ENCODE measurements at regions not wholly inside any gene's neighbourhood (a gene's known extent, or its start where the extent isn't known, plus 50 kb on each side); places are given as distances from the start of the nearest gene placed in this dataset.
"Not testable (repeated sequence)": the region's sequence is repeated elsewhere in the genome, so short reads cannot be mapped to it uniquely, and the experiment has no call there.

DNA sequence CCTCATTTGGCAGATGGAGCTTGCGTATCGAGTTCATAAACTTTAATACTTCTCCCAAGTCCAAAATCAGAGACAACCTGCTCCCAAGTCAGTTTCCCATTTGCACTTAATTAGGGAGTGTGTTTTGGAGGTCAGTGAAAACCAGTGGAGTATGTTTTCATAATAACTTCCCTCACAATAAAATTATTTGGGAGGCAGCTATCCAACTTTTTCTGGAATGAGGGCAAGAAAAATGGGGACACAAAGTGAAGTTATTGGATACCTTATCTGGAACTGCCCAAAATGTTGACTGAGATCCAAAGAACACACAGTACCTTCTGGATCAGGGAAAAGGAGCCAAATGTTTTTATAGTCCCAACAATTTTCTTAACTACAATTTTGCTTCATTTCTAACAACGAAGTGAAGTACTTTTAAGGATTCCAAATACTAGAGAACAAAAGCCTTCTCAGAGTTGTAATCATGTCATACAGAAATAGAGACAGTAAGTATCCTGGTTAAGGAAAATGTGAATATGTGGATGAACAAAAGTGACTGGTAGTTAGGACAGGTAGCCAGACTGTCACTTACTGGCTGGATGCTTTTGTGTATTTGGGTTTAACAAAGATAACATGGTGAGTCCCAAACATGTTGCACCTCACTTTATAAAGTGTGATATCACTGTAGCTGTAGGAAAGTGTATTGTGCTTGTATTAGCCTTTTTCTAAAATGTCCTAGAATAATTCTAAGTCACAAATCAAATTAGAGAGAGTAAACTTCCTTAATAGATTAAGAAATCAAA, 325.0 kb downstream of the HLX start:
- DNase-seq, result no peak

GRCh38 chr1:221206076-221206475, 326.8 kb downstream of the HLX start:
- no peak for DNase-seq

DNA sequence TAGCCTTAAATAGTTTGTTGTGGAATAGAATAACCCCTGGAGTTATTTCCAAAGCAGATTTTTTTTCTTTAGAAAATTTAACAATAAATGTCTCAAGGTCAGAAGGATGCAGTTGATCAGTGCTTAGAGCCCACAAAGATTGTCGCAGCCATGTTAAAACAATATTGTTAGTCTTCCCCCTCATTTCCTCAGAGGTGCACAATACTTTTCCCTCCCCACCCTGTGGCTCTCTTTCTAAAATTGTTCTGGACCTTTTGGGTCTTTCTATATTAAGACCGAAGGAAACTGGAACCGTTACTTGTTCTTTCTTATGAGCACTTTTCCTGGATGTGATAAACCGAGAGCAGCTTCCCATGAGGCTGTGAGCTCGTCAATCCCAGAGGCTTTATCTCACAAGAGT, 333.7 kb downstream of the HLX start:
- DNase-seq, result no peak

GRCh38 chr1:221217029-221217428, 337.8 kb downstream of the HLX start:
- no peak for DNase-seq

DNA sequence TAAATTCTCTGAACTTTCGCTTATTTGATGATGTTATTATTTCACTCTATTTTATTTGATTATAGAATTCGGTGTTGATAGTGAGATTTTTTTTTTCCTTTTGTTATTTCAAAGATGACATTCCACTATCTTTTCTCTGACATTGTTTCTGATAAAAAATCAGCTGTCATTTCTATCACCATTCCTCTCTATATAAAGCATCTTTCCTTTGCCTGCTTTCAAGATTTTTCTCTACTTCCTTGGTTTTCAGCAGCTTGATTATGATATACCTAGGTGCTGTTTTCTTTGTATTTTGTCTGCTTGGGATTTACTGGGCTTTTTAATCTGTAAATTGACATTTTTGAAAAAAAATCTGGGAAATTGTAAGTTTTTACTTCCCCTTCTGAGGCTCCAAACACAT, 344.0 kb downstream of the HLX start:
- DNase-seq, result no peak

- DNase-seq, result no peak
Measured at GRCh38 chr1:221227460-221227859, 348.2 kb downstream of the HLX start.

DNA sequence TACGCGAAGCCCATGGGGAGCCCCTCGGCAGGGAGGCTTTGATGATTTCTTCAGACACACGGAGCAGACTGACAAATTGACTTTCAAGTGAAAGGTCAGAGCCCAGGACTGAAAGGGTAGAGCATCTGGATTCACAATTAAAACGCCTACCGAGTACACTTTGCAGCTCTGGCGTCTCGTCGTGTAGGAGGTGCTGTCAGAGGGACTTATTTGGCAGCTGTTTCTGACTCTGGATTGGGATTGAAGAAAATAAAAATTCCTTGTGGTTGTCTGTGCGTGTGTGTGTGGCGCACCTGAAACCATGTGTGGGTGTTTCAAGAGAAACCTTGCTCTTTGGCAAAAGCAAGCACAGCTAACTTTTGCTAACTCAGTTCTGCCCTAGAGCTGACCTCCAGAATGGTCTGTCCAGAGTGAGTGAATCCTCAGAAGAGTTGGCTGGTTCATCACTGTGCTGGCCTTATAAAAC, 348.7 kb downstream of the HLX start:
- no peak for DNase-seq

DNA sequence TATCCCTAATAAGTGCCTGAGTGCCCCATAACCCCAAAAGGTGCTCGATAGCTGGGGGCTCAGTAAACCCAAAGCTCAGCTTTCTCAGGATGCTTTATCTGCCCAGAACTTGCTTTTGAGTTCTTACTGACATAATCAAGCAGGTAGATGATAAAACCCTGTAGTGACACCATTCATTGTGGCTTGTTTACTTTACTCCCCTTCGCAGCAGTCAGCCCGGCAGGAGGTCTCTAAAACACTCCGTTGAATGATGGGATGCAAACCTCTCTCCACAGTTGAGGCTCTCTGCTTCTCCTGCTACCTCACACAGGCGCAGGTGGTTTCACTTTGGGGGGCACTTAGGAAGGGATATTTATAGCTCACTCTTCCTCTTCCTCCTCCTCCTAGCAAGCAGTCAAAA, 349.4 kb downstream of the HLX start:
- no peak for DNase-seq

GRCh38 chr1:221230605-221231004, 351.4 kb downstream of the HLX start:
- DNase-seq, result no peak

DNA sequence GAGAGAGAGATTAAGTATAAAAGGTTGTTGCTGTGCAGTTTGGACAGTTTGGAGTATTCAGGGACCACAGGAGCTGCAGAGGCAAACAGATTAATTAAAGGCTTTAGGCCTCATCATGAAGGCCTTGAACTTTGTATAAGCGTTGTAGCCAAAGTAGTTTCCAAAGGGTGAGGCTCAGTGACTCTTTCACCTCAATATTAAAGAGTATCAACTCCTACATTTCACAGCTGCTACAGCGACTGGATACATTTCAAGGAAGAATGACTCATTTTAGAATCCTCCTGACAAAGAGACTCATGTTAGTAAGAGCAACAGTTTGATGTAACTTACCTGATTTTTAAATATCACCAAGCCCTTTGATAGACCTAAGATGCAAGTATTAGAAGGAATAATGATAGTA, 355.5 kb downstream of the HLX start:
- no peak for DNase-seq

DNA sequence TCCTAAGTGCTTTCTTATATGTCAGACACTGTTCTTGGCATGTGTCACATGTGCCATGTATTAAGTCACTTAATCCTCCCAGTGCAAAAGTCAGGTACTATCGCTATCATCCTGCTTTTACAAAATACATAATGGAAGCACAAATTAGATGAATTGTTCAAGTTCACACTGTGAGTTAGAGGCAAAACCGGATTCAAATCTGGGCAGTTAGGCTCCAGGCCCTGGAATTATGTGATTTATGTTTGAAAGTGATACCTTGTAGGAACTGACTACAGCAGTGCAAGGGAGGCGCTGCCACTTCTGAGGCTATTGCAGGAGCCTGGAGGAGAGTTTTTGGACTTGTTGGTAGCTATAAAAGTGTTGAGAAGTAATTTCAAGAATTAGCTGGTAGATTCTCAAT, 358.3 kb downstream of the HLX start:
- no peak for DNase-seq

DNA sequence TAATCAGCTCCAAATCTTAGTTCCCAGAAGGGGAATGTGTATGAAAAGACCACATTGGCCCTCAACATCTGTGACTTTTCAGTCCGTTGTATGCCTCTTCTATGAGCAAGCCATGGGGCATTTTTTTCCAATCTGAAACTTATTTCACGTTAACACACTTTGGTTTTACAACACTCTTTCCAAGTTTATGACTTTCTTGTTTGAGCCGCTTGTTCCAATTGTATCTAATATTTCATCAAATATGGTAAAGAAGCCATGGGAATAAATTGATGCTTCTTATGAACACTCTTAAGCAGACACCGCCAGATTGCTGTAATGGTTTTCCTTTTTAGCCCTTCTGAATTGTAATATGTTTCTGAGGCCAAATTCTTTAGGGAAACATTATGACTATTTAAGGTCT, 359.9 kb downstream of the HLX start:
- no peak for DNase-seq

DNA sequence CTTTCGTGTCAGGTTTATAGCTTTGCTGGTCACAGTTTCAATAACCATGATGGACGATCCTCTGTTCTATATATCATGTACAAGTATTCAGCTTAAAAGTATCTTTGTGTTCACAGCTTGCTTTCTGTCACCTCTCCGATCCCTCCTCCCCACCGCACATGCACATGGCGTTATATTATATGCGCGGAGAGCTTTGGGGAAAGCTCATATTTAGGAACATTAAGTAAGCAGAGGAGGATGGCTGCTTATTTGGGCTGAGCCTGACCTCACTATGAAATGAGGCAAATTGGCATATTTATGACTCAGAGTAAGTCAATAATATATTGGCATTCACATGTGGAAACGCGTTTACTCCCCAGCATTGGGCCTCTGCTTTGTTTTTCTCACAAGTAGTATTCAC, 360.5 kb downstream of the HLX start:
- DNase-seq, result no peak

- DNase-seq, result no peak
Measured at GRCh38 chr1:221240690-221241089, 361.4 kb downstream of the HLX start.

- DNase-seq, result no peak
Measured at GRCh38 chr1:221241157-221241556, 361.9 kb downstream of the HLX start.

- DNase-seq, result no peak
Measured at GRCh38 chr1:221241592-221241991, 362.3 kb downstream of the HLX start.

DNA sequence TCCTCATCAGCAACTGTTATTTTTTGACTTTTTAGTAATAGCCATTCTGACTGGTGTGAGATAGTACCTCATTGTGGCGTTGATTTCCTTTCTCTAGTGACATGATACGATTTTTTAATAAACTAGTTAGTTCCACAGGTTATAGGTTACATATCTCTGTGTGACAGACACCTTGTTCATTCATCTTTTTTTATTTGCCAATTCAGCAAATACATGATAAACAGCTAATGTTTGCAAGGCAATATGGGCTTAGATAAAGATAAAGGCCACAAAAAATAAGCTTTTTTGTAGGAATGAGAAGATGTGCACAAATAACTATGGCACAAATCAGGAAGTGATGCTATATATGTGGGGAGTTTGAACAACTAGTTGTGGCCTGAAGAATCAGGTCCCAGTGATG, 366.8 kb downstream of the HLX start:
- no peak for DNase-seq

DNA sequence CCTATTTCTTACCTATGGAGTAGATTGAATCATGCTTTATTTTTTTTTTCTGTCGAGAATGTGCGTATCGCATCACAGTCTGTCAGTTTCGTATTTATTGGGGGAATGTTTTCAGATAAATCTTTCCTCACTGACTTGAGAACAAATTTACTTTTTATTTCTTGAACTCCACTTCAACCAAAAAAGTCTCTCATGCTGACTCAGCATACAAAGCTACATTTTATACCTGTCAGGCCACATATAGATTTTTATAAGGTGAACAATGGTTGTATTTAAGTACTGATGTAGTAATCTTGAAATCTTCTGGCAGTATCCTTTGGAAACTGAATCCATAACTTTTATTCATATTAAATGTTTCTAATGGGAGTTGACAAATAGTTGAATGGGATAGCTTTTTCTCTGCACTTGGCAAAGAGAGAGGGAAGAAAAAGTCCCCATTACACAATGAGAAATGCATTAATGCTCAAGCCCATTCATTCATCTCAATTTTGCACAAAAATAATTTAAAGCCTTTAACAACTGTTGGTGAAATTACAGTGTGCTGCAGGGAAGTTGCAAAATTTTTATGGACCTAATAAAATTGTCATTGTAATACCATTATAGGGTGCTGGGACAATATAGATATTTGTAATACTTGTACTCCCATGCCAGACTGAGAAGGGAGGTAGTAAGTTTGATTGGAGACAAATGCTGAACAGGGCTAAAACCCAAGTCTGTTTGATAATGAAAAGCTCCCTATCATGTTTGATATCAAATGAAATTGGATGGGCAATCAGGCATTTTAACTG, 367.6 kb downstream of the HLX start:
- DNase-seq, result no peak

GRCh38 chr1:221251580-221251979, 372.3 kb downstream of the HLX start:
- DNase-seq, result no peak

DNA sequence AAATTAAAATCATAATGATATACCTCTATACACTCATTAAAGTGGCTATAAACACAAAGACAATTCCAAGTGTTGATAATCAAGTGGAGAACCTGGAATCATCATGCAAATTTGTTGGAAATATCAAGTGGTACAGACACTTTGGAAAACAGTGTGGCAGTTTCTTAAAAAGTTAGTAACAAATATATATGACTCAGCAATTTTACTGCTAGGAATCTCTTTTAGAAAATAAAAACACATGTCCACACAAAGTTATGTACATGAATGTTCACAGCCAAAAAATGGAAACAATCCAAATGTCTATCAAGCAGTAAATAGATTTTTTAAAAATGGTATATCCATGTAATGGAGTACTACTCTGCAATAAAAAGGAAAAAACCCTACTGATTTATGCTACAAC, 375.6 kb downstream of the HLX start:
- no peak for DNase-seq

GRCh38 chr1:221256773-221257172, 377.5 kb downstream of the HLX start:
- no peak for DNase-seq

DNA sequence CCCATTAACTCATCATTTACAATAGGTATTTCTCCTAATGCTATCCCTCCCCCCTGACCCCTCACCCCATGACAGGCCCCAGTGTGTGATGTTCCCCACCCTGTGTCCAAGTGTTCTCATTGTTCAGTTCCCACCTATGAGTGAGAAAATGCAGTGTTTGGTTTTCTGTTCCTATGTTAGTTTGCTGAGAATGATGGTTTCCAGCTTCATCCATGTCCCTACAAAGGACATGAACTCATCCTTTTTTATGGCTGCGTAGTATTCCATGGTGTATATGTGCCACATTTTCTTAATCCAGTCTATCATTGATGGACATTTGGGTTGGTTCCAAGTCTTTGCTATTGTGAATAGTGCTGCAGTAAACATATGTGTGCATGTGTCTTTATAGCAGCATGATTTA, 378.3 kb downstream of the HLX start:
- DNase-seq, result not testable (repeated sequence)

GRCh38 chr1:221262677-221263076, 383.4 kb downstream of the HLX start:
- not testable (repeated sequence) for DNase-seq
